ENCODE measurements at regions not wholly inside any gene's neighbourhood (a gene's known extent, or its start where the extent isn't known, plus 50 kb on each side); places are given as distances from the start of the nearest gene placed in this dataset.

GRCh38 chr1:66450043-66450514 is 83.9 kb upstream of the SGIP1 start:
- TF ChIP-seq CTCF (IDR thresholded peaks at IDR 0.05): no peak
- TF ChIP-seq EP300 (IDR thresholded peaks at IDR 0.05): no peak
